ENCODE measurements at regions not wholly inside any gene's neighbourhood (a gene's known extent, or its start where the extent isn't known, plus 50 kb on each side); places are given as distances from the start of the nearest gene placed in this dataset.

DNA sequence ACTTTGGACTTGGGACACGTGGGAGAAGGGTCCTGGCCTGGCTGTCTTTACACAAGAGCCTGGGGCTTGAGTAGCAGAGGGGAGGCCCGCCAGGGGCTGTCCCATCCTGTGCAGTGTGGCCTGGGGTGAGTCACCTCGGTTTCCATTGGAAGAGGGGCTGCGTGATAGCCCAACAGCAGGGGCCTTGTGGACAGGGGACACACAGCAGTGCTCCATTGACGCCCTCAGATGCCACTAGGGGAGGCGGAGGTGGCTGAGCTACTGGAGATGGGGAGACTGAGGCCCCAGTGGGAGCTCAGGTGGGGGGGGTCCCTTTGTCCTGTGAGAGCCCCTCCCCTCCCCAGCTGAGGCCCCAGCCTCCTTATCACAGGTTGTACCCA is 50.0 kb upstream of the RNU6ATAC start:
- DNase-seq (ENCODE audit: extremely low spot score): no peak
- POLR2A ChIA-PET: no interaction called here
- CTCF ChIA-PET: interaction anchor here (0.9 to 2.2 kb wide), 3 partner anchors 9 to 43 kb away, joined by 4 to 9 read pairs (median 7); no protein-coding TSS in a partner anchor
- TF ChIP-seq, protein P1, sequence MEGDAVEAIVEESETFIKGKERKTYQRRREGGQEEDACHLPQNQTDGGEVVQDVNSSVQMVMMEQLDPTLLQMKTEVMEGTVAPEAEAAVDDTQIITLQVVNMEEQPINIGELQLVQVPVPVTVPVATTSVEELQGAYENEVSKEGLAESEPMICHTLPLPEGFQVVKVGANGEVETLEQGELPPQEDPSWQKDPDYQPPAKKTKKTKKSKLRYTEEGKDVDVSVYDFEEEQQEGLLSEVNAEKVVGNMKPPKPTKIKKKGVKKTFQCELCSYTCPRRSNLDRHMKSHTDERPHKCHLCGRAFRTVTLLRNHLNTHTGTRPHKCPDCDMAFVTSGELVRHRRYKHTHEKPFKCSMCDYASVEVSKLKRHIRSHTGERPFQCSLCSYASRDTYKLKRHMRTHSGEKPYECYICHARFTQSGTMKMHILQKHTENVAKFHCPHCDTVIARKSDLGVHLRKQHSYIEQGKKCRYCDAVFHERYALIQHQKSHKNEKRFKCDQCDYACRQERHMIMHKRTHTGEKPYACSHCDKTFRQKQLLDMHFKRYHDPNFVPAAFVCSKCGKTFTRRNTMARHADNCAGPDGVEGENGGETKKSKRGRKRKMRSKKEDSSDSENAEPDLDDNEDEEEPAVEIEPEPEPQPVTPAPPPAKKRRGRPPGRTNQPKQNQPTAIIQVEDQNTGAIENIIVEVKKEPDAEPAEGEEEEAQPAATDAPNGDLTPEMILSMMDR (IDR thresholded peaks at IDR 0.05; ENCODE audit: control extremely low read depth, extremely low read depth, low read depth, missing control alignments): no peak

GRCh38 chr9:134214766-134215419 is 50.5 kb upstream of the RNU6ATAC start:
- POLR2A ChIA-PET: no interaction called here
- CTCF ChIA-PET: interaction anchor here (0.9 to 2.2 kb wide), 4 partner anchors 9 to 109 kb away, joined by 3 to 9 read pairs (median 6); no protein-coding TSS in a partner anchor
- no peak for DNase-seq (ENCODE audit: extremely low spot score)
- TF ChIP-seq, protein P1 (IDR thresholded peaks at IDR 0.05; ENCODE audit: control extremely low read depth, extremely low read depth, low read depth, missing control alignments): no peak

DNA sequence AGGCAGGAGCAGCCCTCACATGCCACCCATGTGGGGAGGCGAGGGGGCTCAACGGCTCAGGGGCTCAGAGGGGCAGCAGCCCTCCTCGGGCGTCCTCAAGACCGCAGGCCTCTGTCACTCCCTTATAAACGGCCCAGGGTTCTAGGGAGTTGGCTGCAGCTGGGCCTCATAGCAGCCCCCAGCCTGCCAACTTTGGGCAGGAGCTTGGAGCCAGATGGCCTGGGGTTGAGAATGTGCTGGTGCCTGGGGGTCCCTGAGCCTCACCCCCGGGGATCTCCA is 51.0 kb upstream of the RNU6ATAC start:
- TF ChIP-seq, protein P1 (IDR thresholded peaks at IDR 0.05; ENCODE audit: control extremely low read depth, extremely low read depth, low read depth, missing control alignments): no peak
- CTCF ChIA-PET: interaction anchor here (1.1 to 2.2 kb wide), 2 partner anchors 8 to 109 kb away, joined by 3 to 9 read pairs; no protein-coding TSS in a partner anchor
- no peak for DNase-seq (ENCODE audit: extremely low spot score)
- POLR2A ChIA-PET: no interaction called here

- CTCF ChIA-PET: interaction anchor here (1.1 to 2.2 kb wide), 2 partner anchors 8 to 110 kb away, joined by 3 to 9 read pairs; no protein-coding TSS in a partner anchor
- TF ChIP-seq, protein P1 (IDR thresholded peaks at IDR 0.05; ENCODE audit: control extremely low read depth, extremely low read depth, low read depth, missing control alignments): no peak
- POLR2A ChIA-PET: no interaction called here
- no peak for DNase-seq (ENCODE audit: extremely low spot score)
These were observed 51.5 kb upstream of the RNU6ATAC start for GRCh38 chr9:134215699-134216448.

GRCh38 chr9:134216449-134216951 is 52.1 kb upstream of the RNU6ATAC start:
- TF ChIP-seq, protein P1 (IDR thresholded peaks at IDR 0.05; ENCODE audit: control extremely low read depth, extremely low read depth, low read depth, missing control alignments): no peak
- ChIA-PET POLR2A (no interaction called here), CTCF (interaction anchor here (1.0 to 1.4 kb wide), 2 partner anchors 10 to 46 kb away, joined by 3 to 5 read pairs; no protein-coding TSS in a partner anchor)
- no peak for DNase-seq (ENCODE audit: extremely low spot score)

GRCh38 chr9:134216961-134217360 is 52.6 kb upstream of the RNU6ATAC start:
- DNase-seq (ENCODE audit: extremely low spot score): no peak
- TF ChIP-seq, protein P1 (IDR thresholded peaks at IDR 0.05; ENCODE audit: control extremely low read depth, extremely low read depth, low read depth, missing control alignments): no peak
- ChIA-PET POLR2A (no interaction called here), CTCF (interaction anchor here (1.0 to 2.0 kb wide), 3 partner anchors 9 to 46 kb away, joined by 3 to 5 read pairs (median 5); no protein-coding TSS in a partner anchor)

All from GM10248 (cell line).